ENCODE measurements at regions not wholly inside any gene's neighbourhood (a gene's known extent, or its start where the extent isn't known, plus 50 kb on each side); places are given as distances from the start of the nearest gene placed in this dataset.
A peak's percentile ranks its signal among the peaks of the same experiment; 100 is the strongest.

- H3K4me1 ChIP-seq (ENCODE audit: insufficient read depth), result peaks cover 2% of the 10 kb centered on the region
- no peak overlapping the region for H3K27ac ChIP-seq (ENCODE audit: low read depth)
These were observed 167.4 kb upstream of the CARMIL1 start for GRCh38 chr6:25111782-25112181.

GRCh38 chr6:25112322-25112773 lies 166.8 kb upstream of the CARMIL1 start:
- Histone ChIP-seq H3K36me3 (ENCODE audit: insufficient read depth) (peaks cover 2% of the 10 kb centered on the region), H3K27ac (ENCODE audit: low read depth) (no peak overlapping the region), H3K4me3 (ENCODE audit: low read depth, low read length) (no peak overlapping the region), H3K4me1 (ENCODE audit: insufficient read depth) (peaks cover 2% of the 10 kb centered on the region)
- DNase-seq (ENCODE audit: extremely low spot score), result no peak
- WGBS, result 40% methylated on average over 4 of the region's 4 CpGs

More at GRCh38 chr6:25111782-25112181, 167.4 kb upstream of the CARMIL1 start:
- H3K36me3 ChIP-seq (ENCODE audit: insufficient read depth), result peaks cover 2% of the 10 kb centered on the region
- H3K4me3 ChIP-seq (ENCODE audit: low read depth, low read length), result no peak overlapping the region
- 98% methylated on average over 1 of the region's 1 CpG for WGBS
- DNase-seq (ENCODE audit: extremely low spot score), result no peak

GRCh38 chr6:25113436-25113835 lies 165.7 kb upstream of the CARMIL1 start:
- no peak for DNase-seq (ENCODE audit: extremely low spot score)
- peaks cover 2% of the 10 kb centered on the region for H3K4me1 ChIP-seq (ENCODE audit: insufficient read depth)
- no peak overlapping the region for H3K27ac ChIP-seq (ENCODE audit: low read depth)
- WGBS, result 77% methylated on average over 4 of the region's 4 CpGs
- no peaks in the 10 kb centered on the region for H3K36me3 ChIP-seq (ENCODE audit: insufficient read depth)
- no peak overlapping the region for H3K4me3 ChIP-seq (ENCODE audit: low read depth, low read length)

GRCh38 chr6:25118038-25118437 lies 161.1 kb upstream of the CARMIL1 start:
- WGBS, result 94% methylated on average over 3 of the region's 3 CpGs

GRCh38 chr6:25121186-25121585 lies 158.0 kb upstream of the CARMIL1 start:
- H3K4me1 ChIP-seq (ENCODE audit: insufficient read depth), result no peaks in the 10 kb centered on the region
- no peak for DNase-seq (ENCODE audit: extremely low spot score)
- no peak overlapping the region for H3K27ac ChIP-seq (ENCODE audit: low read depth)
- no peaks in the 10 kb centered on the region for H3K36me3 ChIP-seq (ENCODE audit: insufficient read depth)
- no peak overlapping the region for H3K4me3 ChIP-seq (ENCODE audit: low read depth, low read length)

More at GRCh38 chr6:25118038-25118437, 161.1 kb upstream of the CARMIL1 start:
- H3K4me1 ChIP-seq (ENCODE audit: insufficient read depth), result peaks cover 2% of the 10 kb centered on the region
- no peaks in the 10 kb centered on the region for H3K36me3 ChIP-seq (ENCODE audit: insufficient read depth)
- H3K27ac ChIP-seq (ENCODE audit: low read depth), result no peak overlapping the region
- no peak for DNase-seq (ENCODE audit: extremely low spot score)
- no peak overlapping the region for H3K4me3 ChIP-seq (ENCODE audit: low read depth, low read length)

- Histone ChIP-seq H3K36me3 (ENCODE audit: insufficient read depth) (no peaks in the 10 kb centered on the region), H3K4me3 (ENCODE audit: low read depth, low read length) (no peak overlapping the region), H3K27ac (ENCODE audit: low read depth) (no peak overlapping the region), H3K4me1 (ENCODE audit: insufficient read depth) (no peaks in the 10 kb centered on the region)
- no peak for DNase-seq (ENCODE audit: extremely low spot score)
- 42% methylated on average over 2 of the region's 2 CpGs for WGBS
These were observed 157.2 kb upstream of the CARMIL1 start for GRCh38 chr6:25122001-25122400.

GRCh38 chr6:25122622-25123237 lies 156.4 kb upstream of the CARMIL1 start:
- Histone ChIP-seq H3K4me1 (ENCODE audit: insufficient read depth) (no peaks in the 10 kb centered on the region), H3K4me3 (ENCODE audit: low read depth, low read length) (no peak overlapping the region), H3K27ac (ENCODE audit: low read depth) (no peak overlapping the region), H3K36me3 (ENCODE audit: insufficient read depth) (no peaks in the 10 kb centered on the region)
- 57% methylated on average over 3 of the region's 3 CpGs for WGBS
- DNase-seq (ENCODE audit: extremely low spot score), result no peak

- Histone ChIP-seq H3K27ac (ENCODE audit: low read depth) (no peak overlapping the region), H3K4me1 (ENCODE audit: insufficient read depth) (no peaks in the 10 kb centered on the region), H3K36me3 (ENCODE audit: insufficient read depth) (no peaks in the 10 kb centered on the region), H3K4me3 (ENCODE audit: low read depth, low read length) (no peak overlapping the region)
- no peak for DNase-seq (ENCODE audit: extremely low spot score)
- whole genome bisulfite sequencing, result 90% methylated on average over 2 of the region's 2 CpGs
These were observed 154.9 kb upstream of the CARMIL1 start for GRCh38 chr6:25124216-25124715.

- Histone ChIP-seq H3K27ac (ENCODE audit: low read depth) (no peak overlapping the region), H3K4me1 (ENCODE audit: insufficient read depth) (no peaks in the 10 kb centered on the region), H3K36me3 (ENCODE audit: insufficient read depth) (no peaks in the 10 kb centered on the region), H3K4me3 (ENCODE audit: low read depth, low read length) (no peak overlapping the region)
- 89% methylated on average over 5 of the region's 5 CpGs for WGBS
- no peak for DNase-seq (ENCODE audit: extremely low spot score)
These were observed 153.4 kb upstream of the CARMIL1 start for GRCh38 chr6:25125736-25126135.

- Histone ChIP-seq H3K4me1 (ENCODE audit: insufficient read depth) (no peaks in the 10 kb centered on the region), H3K27ac (ENCODE audit: low read depth) (no peak overlapping the region)
- DNase-seq (ENCODE audit: extremely low spot score), result no peak
These were observed 151.9 kb upstream of the CARMIL1 start for GRCh38 chr6:25127076-25127837.

GRCh38 chr6:25130518-25130917 lies 148.7 kb upstream of the CARMIL1 start:
- no peak for DNase-seq (ENCODE audit: extremely low spot score)
- H3K4me1 ChIP-seq (ENCODE audit: insufficient read depth), result no peaks in the 10 kb centered on the region
- 44% methylated on average over 2 of the region's 2 CpGs for WGBS
- no peaks in the 10 kb centered on the region for H3K36me3 ChIP-seq (ENCODE audit: insufficient read depth)
- no peak overlapping the region for H3K27ac ChIP-seq (ENCODE audit: low read depth)
- no peak overlapping the region for H3K4me3 ChIP-seq (ENCODE audit: low read depth, low read length)

More at GRCh38 chr6:25127076-25127837, 151.9 kb upstream of the CARMIL1 start:
- no peaks in the 10 kb centered on the region for H3K36me3 ChIP-seq (ENCODE audit: insufficient read depth)
- WGBS, result 86% methylated on average over 5 of the region's 5 CpGs
- no peak overlapping the region for H3K4me3 ChIP-seq (ENCODE audit: low read depth, low read length)

- no peak for DNase-seq (ENCODE audit: extremely low spot score)
- Histone ChIP-seq H3K4me3 (ENCODE audit: low read depth, low read length) (no peak overlapping the region), H3K27ac (ENCODE audit: low read depth) (no peak overlapping the region), H3K4me1 (ENCODE audit: insufficient read depth) (no peaks in the 10 kb centered on the region), H3K36me3 (ENCODE audit: insufficient read depth) (no peaks in the 10 kb centered on the region)
- WGBS, result 96% methylated on average over 1 of the region's 1 CpG
These were observed 146.2 kb upstream of the CARMIL1 start for GRCh38 chr6:25132934-25133333.

- 33% methylated on average over 1 of the region's 1 CpG for WGBS
- Histone ChIP-seq H3K36me3 (ENCODE audit: insufficient read depth) (no peaks in the 10 kb centered on the region), H3K27ac (ENCODE audit: low read depth) (no peak overlapping the region), H3K4me1 (ENCODE audit: insufficient read depth) (no peaks in the 10 kb centered on the region), H3K4me3 (ENCODE audit: low read depth, low read length) (no peak overlapping the region)
- no peak for DNase-seq (ENCODE audit: extremely low spot score)
These were observed 145.6 kb upstream of the CARMIL1 start for GRCh38 chr6:25133568-25133967.

GRCh38 chr6:25136854-25137253 lies 142.3 kb upstream of the CARMIL1 start:
- DNase-seq (ENCODE audit: extremely low spot score), result no peak
- H3K27ac ChIP-seq (ENCODE audit: low read depth), result peak overlapping the region; percentile 41
- H3K4me3 ChIP-seq (ENCODE audit: low read depth, low read length), result peak overlapping the region; percentile 45
- H3K4me1 ChIP-seq (ENCODE audit: insufficient read depth), result no peaks in the 10 kb centered on the region
- H3K36me3 ChIP-seq (ENCODE audit: insufficient read depth), result no peaks in the 10 kb centered on the region
- WGBS, result 39% methylated on average over 3 of the region's 3 CpGs
